Esophagus mucosa (tissue), 1 donor: ENCODE measurements at regions not wholly inside any gene's neighbourhood (a gene's known extent, or its start where the extent isn't known, plus 50 kb on each side); places are given as distances from the start of the nearest gene placed in this dataset.

ENCODE experiments used
- ATAC-seq: fragments of 200-7000 bp; cut with Tn5 transposase; one replicate; pipeline ENCODE4 v1.9.1; 2020
- donor health status: DM: yes; HTN: yes; CAD: no.

DNA sequence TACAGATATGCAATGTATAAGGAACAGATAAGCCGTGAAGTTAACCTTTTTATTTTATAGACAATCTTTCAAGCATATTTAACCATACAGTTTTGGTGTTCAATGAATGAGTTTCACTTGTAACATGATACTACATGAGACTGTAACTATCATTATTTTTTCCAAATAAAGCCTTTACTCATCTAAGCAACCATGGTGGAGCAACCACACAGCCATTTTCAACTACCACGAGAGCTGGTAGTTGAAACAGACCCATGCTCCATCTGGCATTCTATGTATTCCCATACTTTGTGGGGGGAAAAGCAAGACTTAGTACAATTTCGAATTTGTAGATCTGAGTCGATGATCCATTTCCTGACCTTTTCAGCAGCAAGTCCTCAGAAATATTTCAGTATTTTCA, 159.3 kb upstream of the RND3 start:
- no peak for ATAC-seq

DNA sequence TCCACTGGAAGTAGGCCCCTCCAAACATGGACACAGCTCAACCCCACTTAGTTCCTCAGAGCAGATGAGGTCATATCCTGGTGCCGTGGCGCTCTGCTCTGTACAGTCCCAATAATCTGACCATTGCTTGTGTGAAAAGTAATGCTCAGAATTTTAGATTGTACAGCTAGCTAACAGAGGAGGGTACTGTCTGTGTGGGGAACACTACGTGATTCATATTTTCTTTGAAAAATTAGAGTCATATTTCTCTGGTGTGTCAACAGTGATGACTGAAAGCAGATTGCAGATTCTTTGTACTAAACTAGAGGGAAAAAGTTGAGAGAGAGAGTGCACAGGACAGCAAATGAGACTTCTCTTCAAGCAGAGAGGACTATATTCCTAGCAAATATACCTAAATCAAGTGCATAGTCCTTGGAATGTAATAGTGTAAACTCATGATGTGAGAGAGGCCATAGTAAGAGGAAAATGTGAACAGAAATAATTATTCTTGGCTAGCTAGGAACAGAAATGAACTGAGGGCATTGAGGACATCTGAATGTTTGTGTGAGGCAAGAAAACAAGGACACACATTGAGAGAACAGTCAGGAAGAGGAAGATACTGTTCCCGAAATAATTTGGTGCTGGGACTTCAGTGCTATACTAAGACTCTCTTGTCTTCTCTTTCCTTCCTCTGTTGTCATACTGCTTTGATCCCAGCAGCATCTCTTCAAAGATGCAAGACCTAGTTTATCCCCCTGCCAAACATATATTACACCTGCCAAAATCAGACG, 157.0 kb upstream of the RND3 start:
- no peak for ATAC-seq

GRCh38 chr2:150643114-150643725, 155.8 kb upstream of the RND3 start:
- no peak for ATAC-seq

DNA sequence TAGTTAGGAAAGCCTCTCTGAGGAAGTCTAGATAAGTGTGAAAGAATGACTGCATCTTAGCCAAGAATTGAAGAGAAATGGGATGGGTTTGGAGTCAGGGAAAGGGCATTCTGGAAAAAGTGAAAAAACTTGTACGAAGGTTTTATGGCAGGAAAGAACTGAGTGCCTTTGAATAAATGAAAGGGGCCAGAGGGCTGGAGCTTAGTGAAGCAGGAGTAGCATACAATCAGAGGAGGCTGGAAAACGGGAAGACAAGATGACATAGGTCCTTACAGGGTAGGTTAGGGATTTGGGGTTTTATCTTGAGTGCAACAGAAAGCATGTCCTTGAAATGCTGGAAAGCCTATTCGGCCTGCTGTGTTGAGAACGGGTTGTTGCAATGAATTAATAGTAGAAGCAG, 152.6 kb upstream of the RND3 start:
- ATAC-seq, result no peak

- no peak for ATAC-seq
Observed at GRCh38 chr2:150639383-150639782, 151.9 kb upstream of the RND3 start.

DNA sequence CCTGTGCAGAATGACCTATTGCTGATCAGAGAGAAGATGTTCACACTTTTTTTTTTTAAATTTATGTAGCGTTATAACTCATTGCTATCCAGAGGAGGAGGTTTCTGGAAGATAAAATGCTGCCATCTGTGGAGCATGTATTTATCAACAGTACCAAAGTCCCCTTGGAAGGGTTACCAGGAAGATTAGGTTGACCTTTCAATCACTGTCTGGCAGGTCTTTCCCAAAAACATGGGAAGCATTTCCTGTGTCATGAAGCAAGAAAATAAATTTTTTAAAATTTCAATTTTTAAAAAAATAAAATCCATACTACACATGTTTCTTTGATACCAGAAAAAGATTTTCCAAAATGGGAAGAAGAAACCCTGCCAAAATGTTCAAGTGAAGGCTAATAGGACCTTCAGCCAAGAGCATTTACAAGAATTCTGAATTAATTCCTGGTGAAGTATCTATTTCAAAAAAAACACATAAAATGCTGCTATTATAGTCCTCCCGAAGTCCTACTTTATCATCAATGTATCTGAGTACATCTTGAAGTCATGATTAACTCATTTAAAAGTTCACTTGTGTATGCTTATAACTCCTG, 143.9 kb upstream of the RND3 start:
- ATAC-seq, result no peak

DNA sequence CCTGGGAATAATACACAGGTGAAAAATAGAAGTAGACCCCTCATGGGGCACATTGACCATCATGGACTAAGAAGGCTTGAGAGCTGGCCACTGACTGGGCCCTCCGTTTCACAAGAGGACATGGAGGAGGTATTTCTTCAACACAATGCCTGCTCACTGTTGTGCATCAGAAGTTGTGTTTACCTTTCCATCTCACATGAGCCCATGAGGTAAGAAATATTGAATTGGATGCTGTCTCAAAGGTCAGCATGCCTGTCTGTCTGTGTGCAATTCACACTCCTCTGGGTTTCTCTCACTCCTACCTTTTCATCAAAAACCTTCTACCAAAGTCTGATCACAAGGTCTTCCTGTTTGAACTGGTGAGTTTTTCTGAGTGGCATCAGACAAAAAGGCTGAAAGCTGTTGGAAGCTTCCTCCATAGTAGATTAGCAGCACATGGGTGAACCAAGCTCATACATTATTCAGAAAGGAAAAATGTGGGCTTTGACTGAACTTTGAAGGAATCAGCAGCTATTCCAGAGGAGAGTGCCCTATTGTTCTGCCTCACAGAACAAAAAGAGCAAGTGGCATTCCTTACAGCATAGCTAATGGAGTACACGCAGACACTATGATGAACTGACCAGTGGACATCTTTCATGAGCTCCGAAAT, 143.2 kb upstream of the RND3 start:
- ATAC-seq, result no peak

DNA sequence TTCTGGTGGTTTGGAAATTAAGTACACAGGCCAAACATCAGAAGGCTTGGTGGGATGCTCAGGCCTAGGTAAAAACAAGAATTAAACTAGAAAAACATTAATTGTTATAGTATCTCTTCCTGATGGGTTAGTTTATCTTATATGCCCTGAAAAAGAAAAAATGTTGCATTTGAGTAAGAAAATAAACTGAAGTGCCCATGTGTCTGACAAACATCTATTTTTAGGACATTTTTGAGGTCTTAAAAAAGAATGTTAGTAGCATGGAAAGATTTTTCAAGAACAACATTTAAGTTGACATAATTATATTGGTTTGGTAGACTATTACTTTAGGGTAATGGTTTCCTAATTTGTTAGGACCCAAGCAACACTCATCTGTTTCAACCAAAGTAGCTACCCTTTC, 140.1 kb upstream of the RND3 start:
- no peak for ATAC-seq

GRCh38 chr2:150626934-150627411, 139.5 kb upstream of the RND3 start:
- ATAC-seq, result no peak

- no peak for ATAC-seq
Observed at GRCh38 chr2:150625741-150626140, 138.3 kb upstream of the RND3 start.

- peak; percentile 94 for ATAC-seq
Observed at GRCh38 chr2:150625303-150625702, 137.8 kb upstream of the RND3 start.

DNA sequence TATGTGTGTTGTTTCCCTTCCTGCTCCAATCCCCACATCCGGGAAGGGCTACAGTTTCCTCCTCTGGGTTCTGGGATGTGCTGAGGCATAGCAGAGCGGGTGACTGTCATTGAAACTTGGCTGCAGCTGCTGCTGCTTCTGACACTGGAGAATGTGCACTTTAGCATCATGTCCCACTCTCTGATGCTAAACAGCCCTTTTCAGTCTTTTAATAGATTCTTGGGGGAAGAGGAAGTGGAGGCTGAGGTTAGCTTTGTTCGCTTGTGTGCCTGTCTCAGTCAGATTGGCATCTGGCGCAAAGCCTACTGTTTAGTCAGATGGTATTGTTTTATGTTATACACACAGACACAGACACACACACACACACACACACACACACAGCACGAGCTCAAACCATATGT, 136.5 kb upstream of the RND3 start:
- ATAC-seq, result no peak

- ATAC-seq, result peak; percentile 77
Observed at GRCh38 chr2:150621526-150622213, 134.2 kb upstream of the RND3 start.

- no peak for ATAC-seq
Observed at GRCh38 chr2:150620855-150621254, 133.4 kb upstream of the RND3 start.

DNA sequence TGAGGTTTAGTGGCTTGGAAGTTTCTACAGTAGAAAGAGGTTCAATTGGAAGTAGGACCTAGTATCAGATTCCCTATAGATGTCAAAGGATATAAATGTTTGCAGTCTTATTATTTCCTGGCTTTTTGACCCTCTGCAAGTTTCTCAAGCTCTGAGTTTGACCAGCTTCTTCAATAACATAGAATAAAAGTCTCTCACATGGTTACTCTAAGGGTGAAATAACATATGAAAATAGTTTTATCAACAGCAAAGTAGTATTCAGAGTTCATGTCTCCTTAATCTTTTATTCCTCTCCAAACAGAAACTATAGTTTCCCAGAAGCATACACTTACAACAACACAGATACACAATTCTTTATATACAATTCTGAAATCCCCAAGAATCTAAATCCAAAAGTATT, 132.9 kb upstream of the RND3 start:
- no peak for ATAC-seq

DNA sequence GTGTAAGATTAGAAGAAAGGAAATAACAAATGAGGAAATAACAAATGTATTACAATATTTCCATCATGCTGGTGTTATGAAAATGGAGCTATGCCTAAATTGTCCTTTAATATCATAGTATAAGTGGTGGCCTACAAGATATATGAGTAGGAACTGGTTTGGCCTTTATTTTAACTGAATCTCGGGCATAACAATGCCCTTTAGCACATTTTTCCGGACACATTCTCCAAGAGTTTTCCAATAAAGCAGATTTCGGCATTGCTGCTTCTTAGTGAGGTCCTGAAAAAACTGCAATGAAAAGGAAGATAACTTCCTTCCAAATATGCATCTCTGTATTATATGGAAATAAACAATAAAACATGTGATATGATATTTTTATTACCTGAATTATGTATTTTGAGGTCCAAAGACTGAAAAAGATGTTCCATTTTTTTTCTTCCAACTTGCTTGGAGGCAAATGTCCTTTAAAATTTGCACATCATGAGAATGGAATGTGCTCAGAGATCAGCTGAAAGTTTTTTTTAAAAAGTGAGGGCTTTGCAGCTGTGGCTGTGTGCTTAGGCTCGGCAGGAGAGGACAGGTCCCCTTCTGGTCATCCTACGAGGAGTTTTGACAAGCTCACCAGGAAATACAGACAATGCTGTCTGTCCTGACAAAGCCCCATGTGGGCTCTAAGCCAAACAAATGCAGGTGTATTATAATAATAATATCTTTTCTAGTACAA, 132.3 kb upstream of the RND3 start:
- no peak for ATAC-seq

- ATAC-seq, result no peak
Observed at GRCh38 chr2:150618245-150618895, 130.9 kb upstream of the RND3 start.

DNA sequence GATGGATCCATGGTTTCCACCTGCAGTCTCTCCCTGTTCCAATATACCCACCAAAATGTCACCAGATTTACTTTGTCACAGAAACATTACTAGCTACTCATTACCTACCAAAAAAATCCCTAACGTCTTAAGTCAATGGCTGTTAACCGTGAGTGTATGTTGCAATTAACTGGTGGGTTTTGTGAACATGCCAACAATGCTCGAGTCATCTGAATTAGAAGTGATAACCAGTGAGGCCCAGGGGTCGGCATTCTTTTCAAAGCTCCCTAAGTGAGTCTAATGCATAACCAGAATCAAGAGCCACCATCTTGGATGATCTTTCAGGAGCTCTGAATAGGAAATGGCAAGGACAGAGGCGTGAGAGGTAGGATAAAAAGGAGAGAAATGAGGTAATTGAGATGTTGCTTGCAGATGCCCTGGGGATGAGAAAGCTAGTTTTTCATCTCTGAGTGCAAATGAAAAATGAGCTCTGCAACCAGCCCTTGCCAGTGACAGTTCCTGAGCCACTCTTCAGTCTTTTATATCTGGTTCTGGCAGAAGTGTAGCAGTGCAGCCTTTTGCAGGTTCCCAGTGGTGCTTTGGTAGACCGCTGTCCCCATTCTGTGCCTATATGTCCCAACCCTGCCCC, 130.0 kb upstream of the RND3 start:
- no peak for ATAC-seq

DNA sequence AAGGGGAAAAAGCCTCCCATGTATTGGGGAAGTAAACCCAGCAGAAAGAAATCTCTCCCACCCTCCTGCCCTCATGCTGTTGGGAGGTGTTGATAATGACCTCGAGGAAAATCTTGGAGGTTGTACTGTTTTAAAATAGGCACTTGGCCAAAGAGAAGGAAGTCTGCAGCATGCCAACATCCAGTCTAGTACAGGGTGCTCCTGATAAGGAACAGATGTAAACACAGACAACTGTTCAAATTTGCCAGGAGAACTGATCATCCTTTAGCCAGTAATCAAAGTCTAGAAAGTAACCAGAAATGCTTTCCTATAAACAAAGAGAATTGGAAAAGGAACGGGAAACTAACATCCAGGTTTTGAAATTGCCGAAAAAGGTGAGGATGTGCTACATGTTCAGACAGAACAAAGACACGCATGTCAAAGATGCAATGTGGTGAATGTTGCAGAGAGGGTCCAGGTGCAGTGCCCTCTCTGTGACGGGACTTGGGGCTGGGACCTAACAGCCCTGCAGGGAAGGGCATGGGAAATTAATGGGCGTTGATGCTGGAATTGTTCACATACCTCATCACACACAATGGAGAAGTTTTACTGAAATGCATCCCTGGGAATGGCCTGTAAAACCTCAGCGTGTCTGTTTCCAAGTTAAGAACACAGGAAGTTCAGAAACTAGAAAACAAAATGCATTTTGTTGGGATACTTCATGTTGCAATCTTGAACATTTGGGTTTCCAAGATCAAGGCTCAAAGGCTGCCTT, 125.7 kb upstream of the RND3 start:
- no peak for ATAC-seq

DNA sequence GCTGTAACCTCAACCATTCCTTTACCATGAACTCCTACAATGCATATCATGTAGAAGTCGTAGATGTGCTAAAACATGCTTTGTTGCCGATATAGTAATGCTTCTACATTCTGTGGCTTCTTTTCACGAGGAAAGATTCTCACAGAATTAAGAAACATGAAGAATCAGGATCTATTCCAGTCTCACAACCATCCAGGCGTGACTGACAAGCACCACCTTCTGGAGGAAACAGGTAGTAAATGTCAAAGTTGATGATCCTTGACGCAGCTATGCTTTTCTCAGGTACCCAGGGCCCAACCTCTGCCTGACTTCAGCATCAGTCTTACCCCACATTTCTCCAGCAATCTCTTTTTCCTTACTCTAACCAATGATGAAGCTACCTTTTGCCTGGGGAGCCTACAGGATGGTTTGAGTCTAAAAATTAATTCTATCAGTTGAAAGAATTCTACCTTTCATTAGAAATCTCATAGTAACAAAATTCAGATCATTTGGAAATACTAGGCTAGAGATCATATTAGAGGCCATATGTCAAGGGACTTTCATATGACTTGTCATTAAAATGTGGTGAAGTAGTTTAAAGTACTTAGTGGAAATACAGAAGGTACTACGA, 123.3 kb upstream of the RND3 start:
- ATAC-seq, result peak; percentile 73
